ENCODE measurements at regions not wholly inside any gene's neighbourhood (a gene's known extent, or its start where the extent isn't known, plus 50 kb on each side); places are given as distances from the start of the nearest gene placed in this dataset.

- DNase-seq (ENCODE audit: extremely low spot score): no peak
- TF ChIP-seq SUZ12 (IDR thresholded peaks at IDR 0.05) (no peak), BHLHE40 (IDR thresholded peaks at IDR 0.05; ENCODE audit: borderline replicate concordance) (no peak), ARNT (IDR thresholded peaks at IDR 0.05) (no peak), TARDBP (IDR thresholded peaks at IDR 0.05) (no peak), FOXM1 (IDR thresholded peaks at IDR 0.05; ENCODE audit: borderline replicate concordance) (no peak), FOXK2 (IDR thresholded peaks at IDR 0.05) (no peak), LEF1 (IDR thresholded peaks at IDR 0.05; ENCODE audit: borderline replicate concordance) (no peak), NFRKB (IDR thresholded peaks at IDR 0.05) (no peak), ELF4 (IDR thresholded peaks at IDR 0.05) (no peak), FOXA1 (IDR thresholded peaks at IDR 0.05) (no peak), ZNF384 (IDR thresholded peaks at IDR 0.05) (no peak), SP1 (IDR thresholded peaks at IDR 0.05) (no peak)
- ChIA-PET CTCF (no interaction called here), POLR2A (no interaction called here)
These were observed 144.0 kb upstream of the KRR1 start for GRCh38 chr12:75655315-75655806.

GRCh38 chr12:75651342-75651695 is 139.9 kb upstream of the KRR1 start:
- TF ChIP-seq FOXK2 (IDR thresholded peaks at IDR 0.05) (no peak), HDGF (IDR thresholded peaks at IDR 0.05; ENCODE audit: borderline replicate concordance) (no peak), FOXM1 (IDR thresholded peaks at IDR 0.05; ENCODE audit: borderline replicate concordance) (no peak), ZNF384 (IDR thresholded peaks at IDR 0.05) (no peak), TARDBP (IDR thresholded peaks at IDR 0.05) (no peak), FOXA1 (IDR thresholded peaks at IDR 0.05) (no peak), NFRKB (IDR thresholded peaks at IDR 0.05) (no peak), ELF4 (IDR thresholded peaks at IDR 0.05) (no peak), CTBP1 (IDR thresholded peaks at IDR 0.05; ENCODE audit: borderline replicate concordance) (no peak), PKNOX1 (IDR thresholded peaks at IDR 0.05) (no peak), SUZ12 (IDR thresholded peaks at IDR 0.05) (no peak), ARNT (IDR thresholded peaks at IDR 0.05) (no peak), BHLHE40 (IDR thresholded peaks at IDR 0.05; ENCODE audit: borderline replicate concordance) (no peak), SP1 (IDR thresholded peaks at IDR 0.05) (no peak), LEF1 (IDR thresholded peaks at IDR 0.05; ENCODE audit: borderline replicate concordance) (no peak), L3MBTL2 (conservative IDR thresholded peaks at IDR 0.05) (no peak)
- no peak for DNase-seq (ENCODE audit: extremely low spot score)
- ChIA-PET POLR2A (interaction anchor here (1.4 kb wide), 1 partner anchor 380 kb away, joined by 3 read pairs; the partner anchor contains the start of gene PHLDA1), CTCF (no interaction called here)

GRCh38 chr12:75650595-75651341 is 139.4 kb upstream of the KRR1 start:
- CTCF ChIA-PET: no interaction called here
- TF ChIP-seq FOXM1 (IDR thresholded peaks at IDR 0.05; ENCODE audit: borderline replicate concordance) (no peak), NFRKB (IDR thresholded peaks at IDR 0.05) (no peak), ZNF384 (IDR thresholded peaks at IDR 0.05) (no peak), HDGF (IDR thresholded peaks at IDR 0.05; ENCODE audit: borderline replicate concordance) (no peak), PKNOX1 (IDR thresholded peaks at IDR 0.05) (no peak), FOXA1 (IDR thresholded peaks at IDR 0.05) (no peak)
- POLR2A ChIA-PET: interaction anchor here (1.4 kb wide), 1 partner anchor 381 kb away, joined by 3 read pairs; the partner anchor contains the start of gene PHLDA1
- DNase-seq (ENCODE audit: extremely low spot score): no peak

GRCh38 chr12:75650100-75650499 is 138.7 kb upstream of the KRR1 start:
- ChIA-PET POLR2A (no interaction called here), CTCF (no interaction called here)
- TF ChIP-seq ZNF384 (IDR thresholded peaks at IDR 0.05) (no peak), NFRKB (IDR thresholded peaks at IDR 0.05) (no peak), ELF4 (IDR thresholded peaks at IDR 0.05) (no peak), FOXM1 (IDR thresholded peaks at IDR 0.05; ENCODE audit: borderline replicate concordance) (no peak), HDGF (IDR thresholded peaks at IDR 0.05; ENCODE audit: borderline replicate concordance) (no peak), TARDBP (IDR thresholded peaks at IDR 0.05) (no peak), ARNT (IDR thresholded peaks at IDR 0.05) (no peak), LEF1 (IDR thresholded peaks at IDR 0.05; ENCODE audit: borderline replicate concordance) (no peak), FOXA1 (IDR thresholded peaks at IDR 0.05) (no peak), CTBP1 (IDR thresholded peaks at IDR 0.05; ENCODE audit: borderline replicate concordance) (no peak)
- DNase-seq (ENCODE audit: extremely low spot score): no peak

- TF ChIP-seq FOXA1 (IDR thresholded peaks at IDR 0.05): no peak
- TF ChIP-seq SP1 (IDR thresholded peaks at IDR 0.05): no peak
- no peak for TF ChIP-seq PKNOX1 (IDR thresholded peaks at IDR 0.05)
- TF ChIP-seq TARDBP (IDR thresholded peaks at IDR 0.05): no peak
- CTCF ChIA-PET: no interaction called here
- POLR2A ChIA-PET: no interaction called here
- no peak for DNase-seq (ENCODE audit: extremely low spot score)
These were observed 137.4 kb upstream of the KRR1 start for GRCh38 chr12:75648856-75649255.

- DNase-seq (ENCODE audit: extremely low spot score): no peak
- CTCF ChIA-PET: no interaction called here
- POLR2A ChIA-PET: no interaction called here
- no peak for TF ChIP-seq SUZ12 (IDR thresholded peaks at IDR 0.05)
- TF ChIP-seq LEF1 (IDR thresholded peaks at IDR 0.05; ENCODE audit: borderline replicate concordance): no peak
- no peak for TF ChIP-seq ARNT (IDR thresholded peaks at IDR 0.05)
- TF ChIP-seq CTBP1 (IDR thresholded peaks at IDR 0.05; ENCODE audit: borderline replicate concordance): no peak
- TF ChIP-seq FOXK2 (IDR thresholded peaks at IDR 0.05): no peak
- TF ChIP-seq BHLHE40 (IDR thresholded peaks at IDR 0.05; ENCODE audit: borderline replicate concordance): no peak
These were observed 135.2 kb upstream of the KRR1 start for GRCh38 chr12:75646329-75647210.
